ENCODE measurements at regions not wholly inside any gene's neighbourhood (a gene's known extent, or its start where the extent isn't known, plus 50 kb on each side); places are given as distances from the start of the nearest gene placed in this dataset.

DNA sequence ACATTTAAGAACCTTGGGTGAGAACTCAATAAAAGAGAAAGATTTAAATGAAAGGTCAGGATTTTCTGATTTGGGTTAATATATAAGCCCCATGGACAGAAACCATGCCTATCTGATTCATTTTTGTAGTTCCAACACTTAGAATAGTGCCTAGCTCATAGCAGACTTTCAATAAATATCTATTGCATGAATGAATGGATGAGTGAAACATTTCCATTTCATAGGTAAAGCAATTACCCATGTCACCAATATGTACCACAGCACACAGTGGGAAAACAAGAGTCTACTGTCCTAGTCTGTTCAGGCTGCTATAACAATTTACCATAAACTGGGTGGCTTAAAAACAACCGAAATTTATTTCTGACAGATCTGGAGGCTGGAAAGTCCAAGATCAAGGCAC is 63.9 kb upstream of the PTPN13 start:
- DNase-seq = no peak

DNA sequence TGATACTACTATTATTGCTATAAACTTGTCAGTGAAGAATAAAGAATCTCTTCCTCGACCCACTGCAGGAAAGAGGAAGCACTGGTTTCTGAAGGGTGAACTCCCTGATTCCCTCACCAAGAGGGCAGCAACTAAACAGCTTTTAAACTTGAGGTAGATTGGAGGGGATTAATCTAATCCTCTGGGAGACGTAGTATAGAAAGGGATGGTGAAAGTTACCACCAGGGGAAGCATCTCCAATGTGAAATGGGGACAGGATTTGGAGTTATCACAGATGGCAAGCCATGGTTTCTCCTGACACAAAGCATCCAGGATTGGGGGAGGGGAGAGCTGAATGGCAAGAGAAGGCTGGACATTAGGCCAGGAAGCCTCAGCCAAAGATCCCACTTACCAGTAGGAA is 62.7 kb upstream of the PTPN13 start:
- DNase-seq = no peak

DNA sequence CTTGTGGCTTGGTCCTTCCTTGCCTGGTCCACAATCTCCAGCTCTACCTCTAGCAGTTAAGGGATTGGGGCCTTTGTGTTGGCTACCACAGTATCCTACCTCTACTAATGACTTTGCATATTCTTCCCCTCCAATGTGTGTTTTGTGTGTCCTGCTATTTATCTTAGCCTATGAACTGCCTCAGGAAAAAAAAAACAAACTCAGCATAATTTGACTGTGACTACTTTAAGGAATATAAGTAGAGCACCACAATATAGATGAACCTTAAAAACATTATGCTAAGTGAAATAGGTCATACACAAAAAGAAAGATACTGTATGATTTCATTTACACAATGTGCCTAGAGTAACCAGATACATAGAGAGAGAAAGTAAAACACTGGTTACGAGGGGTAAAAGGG is 61.3 kb upstream of the PTPN13 start:
- no peak for DNase-seq

DNA sequence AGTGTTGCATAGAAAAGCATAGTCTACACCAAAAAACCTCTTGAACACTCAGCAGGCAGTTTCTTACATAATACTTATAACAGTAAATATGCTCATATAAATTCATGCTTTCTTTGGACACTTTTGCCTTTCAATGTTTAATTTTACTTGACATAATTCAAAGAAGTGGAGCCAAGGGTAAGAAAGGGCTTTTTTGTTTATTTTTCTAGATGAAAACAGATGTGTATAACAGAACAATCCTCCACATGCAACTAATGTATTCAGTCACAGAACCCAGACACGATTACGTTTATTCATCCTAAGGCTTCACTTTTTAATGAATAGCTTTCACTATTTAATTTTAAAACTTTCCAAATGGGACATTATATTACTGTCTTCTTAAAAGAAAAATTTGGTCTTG is 58.0 kb upstream of the PTPN13 start:
- DNase-seq = no peak

GRCh38 chr4:86542319-86543027 is 51.6 kb upstream of the PTPN13 start:
- DNase-seq = no peak

GRCh38 chr4:86543080-86543479 is 51.0 kb upstream of the PTPN13 start:
- DNase-seq = no peak

DNA sequence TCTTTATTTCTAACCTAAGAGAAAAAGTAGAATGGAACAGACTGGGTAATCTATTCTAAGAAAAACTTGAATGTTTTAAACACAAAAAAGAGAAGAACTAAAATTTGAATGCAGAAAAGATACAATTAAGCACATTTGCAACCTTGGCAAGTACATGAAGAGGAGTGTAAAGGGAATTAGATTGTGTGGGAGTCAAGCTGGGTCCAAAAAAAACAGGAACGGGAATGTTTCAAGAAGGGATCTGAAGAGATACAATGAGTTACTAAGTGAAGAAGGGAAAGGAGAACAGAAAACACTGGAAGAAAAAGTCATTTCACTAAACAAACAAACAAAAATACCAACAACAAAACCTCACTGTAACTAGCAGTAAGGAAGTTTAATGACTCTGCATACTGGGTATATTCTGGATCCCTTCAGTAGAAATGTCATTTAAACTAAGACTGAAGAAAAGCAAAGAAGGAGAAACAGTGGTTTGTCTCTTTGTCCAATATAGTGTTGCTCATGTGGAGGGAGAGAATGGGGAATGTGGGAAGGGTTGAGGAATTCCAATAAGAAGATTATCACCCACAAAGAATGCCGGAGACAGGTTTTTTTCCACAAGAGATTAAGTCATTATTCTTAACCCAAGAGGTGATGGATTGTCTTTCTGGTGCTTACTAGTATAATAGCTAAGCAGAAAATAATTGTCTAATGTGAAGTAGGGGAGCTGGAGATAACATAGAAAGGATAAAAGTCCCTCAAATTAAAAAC is 50.4 kb upstream of the PTPN13 start:
- DNase-seq = no peak

DNA sequence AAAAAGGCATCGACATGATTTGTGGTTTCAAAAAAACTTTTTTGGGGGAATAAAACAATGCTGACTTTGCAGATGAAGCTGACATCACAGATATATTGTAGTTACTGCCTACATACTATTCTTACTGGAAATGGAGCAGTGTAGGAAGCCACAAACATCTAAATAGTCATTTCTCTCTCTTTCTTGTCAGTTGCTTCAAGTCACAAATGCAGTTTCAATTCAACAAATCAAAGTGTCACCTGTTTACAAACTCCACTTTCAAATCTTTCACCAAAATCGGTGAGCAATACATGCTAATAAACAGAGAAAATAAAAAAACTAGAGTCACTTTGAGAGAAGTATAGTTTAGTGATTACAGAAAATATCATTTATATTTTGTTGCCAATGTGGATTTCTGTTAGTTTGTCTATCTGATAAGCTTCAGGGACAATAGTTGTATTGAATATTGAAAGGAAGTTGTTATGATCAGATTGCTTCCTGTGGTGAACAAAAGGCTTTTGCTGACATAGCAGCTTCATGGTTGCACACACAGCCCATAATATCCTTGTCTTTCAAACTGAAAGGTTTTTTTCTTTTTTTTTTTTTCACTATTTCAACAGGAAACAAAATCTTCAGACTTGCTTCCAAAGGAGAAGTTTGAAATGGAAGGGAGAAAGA is 49.7 kb upstream of the PTPN13 start:
- DNase-seq = peak in 1 of 2 donors; percentile 55
